ENCODE measurements at regions not wholly inside any gene's neighbourhood (a gene's known extent, or its start where the extent isn't known, plus 50 kb on each side); places are given as distances from the start of the nearest gene placed in this dataset.

GRCh38 chr5:91825618-91826017 lies 442.5 kb upstream of the ARRDC3 start:
- WGBS (ENCODE audit: insufficient coverage): no CpG with 5 or more reads among the region's 4 CpGs
- no peak overlapping the region for H3K27ac ChIP-seq (ENCODE audit: low read length in 2 of 2)
- H3K4me3 Mint-ChIP-seq: no peak overlapping the region
- H3K9me3 ChIP-seq (ENCODE audit: control extremely low read depth in 1 of 3, control insufficient read depth in 2 of 3, insufficient read depth in 1 of 3, low read length in 2 of 3): no peaks in the 10 kb centered on the region
- POLR2A ChIA-PET: no interaction called here
- H3K4me2 ChIP-seq (replicated peaks; ENCODE audit: low read depth, low read length, poor library complexity, severe bottlenecking): no peak overlapping the region
- CTCF ChIA-PET: no interaction called here
- intact Hi-C loops (cut with micrococcal nuclease): no loop called here
- H3K4me1 ChIP-seq (ENCODE audit: control insufficient read depth in 2 of 2, insufficient read depth in 2 of 2, low read length in 2 of 2): no peaks in the 10 kb centered on the region
- no peak overlapping the region for H2AFZ ChIP-seq (ENCODE audit: insufficient read depth, low read depth, low read length, poor library complexity, severe bottlenecking)
- H3K79me2 ChIP-seq (ENCODE audit: control insufficient read depth, insufficient read depth, low read length): no peaks in the 10 kb centered on the region
- no peaks in the 10 kb centered on the region for H3K36me3 ChIP-seq (replicated peaks in 1 of 2; ENCODE audit: control extremely low read depth in 1 of 2, control insufficient read depth in 1 of 2, extremely low read depth in 1 of 2, insufficient read depth in 2 of 2, low read length in 1 of 2)
- ATAC-seq (ENCODE audit: low read depth): no peak
- H3K27me3 Mint-ChIP-seq: no peaks in the 10 kb centered on the region
- DNase-seq: no peak
- H3K27ac Mint-ChIP-seq: no peak overlapping the region
- H4K20me1 ChIP-seq (ENCODE audit: control insufficient read depth, insufficient read depth, low read length, poor library complexity, severe bottlenecking): no peaks in the 10 kb centered on the region
- H3K4me1 Mint-ChIP-seq: no peaks in the 10 kb centered on the region
- no peaks in the 10 kb centered on the region for H3K9me3 Mint-ChIP-seq (ENCODE audit: insufficient read depth)
- no peak overlapping the region for H3K9ac ChIP-seq (ENCODE audit: low read length)
- no peaks in the 10 kb centered on the region for H3K27me3 ChIP-seq (replicated peaks in 1 of 4; ENCODE audit: control extremely low read depth in 1 of 4, control insufficient read depth in 3 of 4, insufficient read depth in 4 of 4, low read length in 3 of 4)
- TF ChIP-seq, protein P1, sequence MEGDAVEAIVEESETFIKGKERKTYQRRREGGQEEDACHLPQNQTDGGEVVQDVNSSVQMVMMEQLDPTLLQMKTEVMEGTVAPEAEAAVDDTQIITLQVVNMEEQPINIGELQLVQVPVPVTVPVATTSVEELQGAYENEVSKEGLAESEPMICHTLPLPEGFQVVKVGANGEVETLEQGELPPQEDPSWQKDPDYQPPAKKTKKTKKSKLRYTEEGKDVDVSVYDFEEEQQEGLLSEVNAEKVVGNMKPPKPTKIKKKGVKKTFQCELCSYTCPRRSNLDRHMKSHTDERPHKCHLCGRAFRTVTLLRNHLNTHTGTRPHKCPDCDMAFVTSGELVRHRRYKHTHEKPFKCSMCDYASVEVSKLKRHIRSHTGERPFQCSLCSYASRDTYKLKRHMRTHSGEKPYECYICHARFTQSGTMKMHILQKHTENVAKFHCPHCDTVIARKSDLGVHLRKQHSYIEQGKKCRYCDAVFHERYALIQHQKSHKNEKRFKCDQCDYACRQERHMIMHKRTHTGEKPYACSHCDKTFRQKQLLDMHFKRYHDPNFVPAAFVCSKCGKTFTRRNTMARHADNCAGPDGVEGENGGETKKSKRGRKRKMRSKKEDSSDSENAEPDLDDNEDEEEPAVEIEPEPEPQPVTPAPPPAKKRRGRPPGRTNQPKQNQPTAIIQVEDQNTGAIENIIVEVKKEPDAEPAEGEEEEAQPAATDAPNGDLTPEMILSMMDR (IDR thresholded peaks at IDR 0.05): no peak
- TF ChIP-seq EZH2 (IDR thresholded peaks at IDR 0.05; ENCODE audit: borderline replicate concordance, insufficient read depth, low read depth, low read length, poor library complexity, severe bottlenecking): no peak
- H3K4me3 ChIP-seq (ENCODE audit: control extremely low read depth in 1 of 5, extremely low read depth in 1 of 5, insufficient read depth in 1 of 5, low read depth in 2 of 5, low read length in 4 of 5): no peak overlapping the region

DNA sequence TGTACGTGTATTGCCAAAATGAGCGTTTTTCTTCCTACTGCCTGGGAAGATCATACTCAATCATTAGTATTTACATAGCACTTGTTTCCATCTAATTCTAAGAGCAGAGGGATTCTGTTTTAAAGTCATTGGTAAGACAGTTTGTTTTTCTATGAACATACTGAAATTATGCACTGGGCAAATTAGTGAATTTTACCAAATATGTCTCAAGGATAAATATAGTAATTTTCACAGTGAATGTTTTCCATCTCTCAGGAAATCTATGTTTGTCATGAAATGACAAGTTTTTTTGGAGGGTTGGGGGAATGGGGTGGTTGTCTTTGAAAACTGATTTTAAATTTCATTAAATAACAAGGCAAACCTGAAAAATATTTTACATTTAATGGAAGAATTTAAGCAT lies 441.3 kb upstream of the ARRDC3 start:
- no peak for ATAC-seq (ENCODE audit: low read depth)
- no peak for TF ChIP-seq EZH2 (IDR thresholded peaks at IDR 0.05; ENCODE audit: borderline replicate concordance, insufficient read depth, low read depth, low read length, poor library complexity, severe bottlenecking)
- TF ChIP-seq, protein P1 (IDR thresholded peaks at IDR 0.05): no peak

More for the DNA sequence above, 441.3 kb upstream of the ARRDC3 start:
- DNase-seq: no peak
- POLR2A ChIA-PET: no interaction called here
- Histone ChIP-seq H3K4me3 (ENCODE audit: control extremely low read depth in 1 of 5, extremely low read depth in 1 of 5, insufficient read depth in 1 of 5, low read depth in 2 of 5, low read length in 4 of 5) (no peak overlapping the region), H4K20me1 (ENCODE audit: control insufficient read depth, insufficient read depth, low read length, poor library complexity, severe bottlenecking) (no peaks in the 10 kb centered on the region), H3K4me1 (ENCODE audit: control insufficient read depth in 2 of 2, insufficient read depth in 2 of 2, low read length in 2 of 2) (no peaks in the 10 kb centered on the region), H2AFZ (ENCODE audit: insufficient read depth, low read depth, low read length, poor library complexity, severe bottlenecking) (no peak overlapping the region), H3K9ac (ENCODE audit: low read length) (no peak overlapping the region), H3K27ac (ENCODE audit: low read length in 2 of 2) (no peak overlapping the region), H3K36me3 (replicated peaks in 1 of 2; ENCODE audit: control extremely low read depth in 1 of 2, control insufficient read depth in 1 of 2, extremely low read depth in 1 of 2, insufficient read depth in 2 of 2, low read length in 1 of 2) (no peaks in the 10 kb centered on the region), H3K27me3 (replicated peaks in 1 of 4; ENCODE audit: control extremely low read depth in 1 of 4, control insufficient read depth in 3 of 4, insufficient read depth in 4 of 4, low read length in 3 of 4) (no peaks in the 10 kb centered on the region), H3K4me2 (replicated peaks; ENCODE audit: low read depth, low read length, poor library complexity, severe bottlenecking) (no peak overlapping the region), H3K9me3 (ENCODE audit: control extremely low read depth in 1 of 3, control insufficient read depth in 2 of 3, insufficient read depth in 1 of 3, low read length in 2 of 3) (no peaks in the 10 kb centered on the region), H3K79me2 (ENCODE audit: control insufficient read depth, insufficient read depth, low read length) (no peaks in the 10 kb centered on the region)
- H3K27ac Mint-ChIP-seq: no peak overlapping the region
- WGBS (ENCODE audit: insufficient coverage): no CpG with 5 or more reads among the region's 2 CpGs
- no peak overlapping the region for H3K4me3 Mint-ChIP-seq
- peaks cover 3% of the 10 kb centered on the region for H3K9me3 Mint-ChIP-seq (ENCODE audit: insufficient read depth)
- no peaks in the 10 kb centered on the region for H3K4me1 Mint-ChIP-seq
- intact Hi-C loops (cut with micrococcal nuclease): no loop called here
- H3K27me3 Mint-ChIP-seq: no peaks in the 10 kb centered on the region
- CTCF ChIA-PET: no interaction called here

All from B cell (primary cell).